ENCODE measurements at regions not wholly inside any gene's neighbourhood (a gene's known extent, or its start where the extent isn't known, plus 50 kb on each side); places are given as distances from the start of the nearest gene placed in this dataset.

- no peak for DNase-seq (ENCODE audit: low read depth, low spot score)
These were observed 507.0 kb upstream of the CHAC2 start for GRCh38 chr2:53260568-53260967.

- DNase-seq (ENCODE audit: low read depth, low spot score): no peak
These were observed 508.1 kb upstream of the CHAC2 start for GRCh38 chr2:53259395-53260009.

- no peak for DNase-seq (ENCODE audit: low read depth, low spot score)
These were observed 510.3 kb upstream of the CHAC2 start for GRCh38 chr2:53257287-53257686.

GRCh38 chr2:53253244-53253643, 514.4 kb upstream of the CHAC2 start:
- DNase-seq (ENCODE audit: low read depth, low spot score): no peak

- DNase-seq (ENCODE audit: low read depth, low spot score): no peak
These were observed 515.5 kb upstream of the CHAC2 start for GRCh38 chr2:53252115-53252514.

GRCh38 chr2:53247956-53248735, 519.5 kb upstream of the CHAC2 start:
- DNase-seq (ENCODE audit: low read depth, low spot score): no peak

- DNase-seq (ENCODE audit: low read depth, low spot score): no peak
These were observed 524.2 kb upstream of the CHAC2 start for GRCh38 chr2:53243430-53243829.

GRCh38 chr2:53242090-53242489, 525.5 kb upstream of the CHAC2 start:
- DNase-seq (ENCODE audit: low read depth, low spot score): no peak

- no peak for DNase-seq (ENCODE audit: low read depth, low spot score)
These were observed 531.6 kb upstream of the CHAC2 start for GRCh38 chr2:53235836-53236582.

GRCh38 chr2:53234548-53234903, 533.1 kb upstream of the CHAC2 start:
- no peak for DNase-seq (ENCODE audit: low read depth, low spot score)

GRCh38 chr2:53233759-53234547, 533.7 kb upstream of the CHAC2 start:
- no peak for DNase-seq (ENCODE audit: low read depth, low spot score)

- DNase-seq (ENCODE audit: low read depth, low spot score): no peak
These were observed 535.7 kb upstream of the CHAC2 start for GRCh38 chr2:53231908-53232307.

GRCh38 chr2:53230691-53231090, 536.9 kb upstream of the CHAC2 start:
- DNase-seq (ENCODE audit: low read depth, low spot score): no peak

- DNase-seq (ENCODE audit: low read depth, low spot score): no peak
These were observed 540.1 kb upstream of the CHAC2 start for GRCh38 chr2:53227535-53227934.

- DNase-seq (ENCODE audit: low read depth, low spot score): no peak
These were observed 546.6 kb upstream of the CHAC2 start for GRCh38 chr2:53220969-53221368.

- no peak for DNase-seq (ENCODE audit: low read depth, low spot score)
These were observed 550.4 kb upstream of the CHAC2 start for GRCh38 chr2:53217250-53217649.

GRCh38 chr2:53216805-53217204, 550.8 kb upstream of the CHAC2 start:
- no peak for DNase-seq (ENCODE audit: low read depth, low spot score)

- DNase-seq (ENCODE audit: low read depth, low spot score): no peak
These were observed 555.0 kb upstream of the CHAC2 start for GRCh38 chr2:53212576-53212975.

GRCh38 chr2:53211201-53211774, 556.3 kb upstream of the CHAC2 start:
- no peak for DNase-seq (ENCODE audit: low read depth, low spot score)

GRCh38 chr2:53210538-53210937, 557.1 kb upstream of the CHAC2 start:
- DNase-seq (ENCODE audit: low read depth, low spot score): no peak

GRCh38 chr2:53209679-53210458, 557.7 kb upstream of the CHAC2 start:
- DNase-seq (ENCODE audit: low read depth, low spot score): no peak
